PC-3 (cell line): ENCODE measurements at regions not wholly inside any gene's neighbourhood (a gene's known extent, or its start where the extent isn't known, plus 50 kb on each side); places are given as distances from the start of the nearest gene placed in this dataset.

Source experiments
- ATAC-seq: fragments of 200-7000 bp; cut with Tn5 transposase; 2 replicates; pipeline ENCODE4 v1.9.1; 2020; ENCODE audit warnings: mild to moderate bottlenecking, moderate library complexity
- BruUV-seq: library from RNA; stranded (reverse); fragments of 400-500 nt; replicated peaks from 2 replicates; lab custom pipeline; 2021; lab: Mats Ljungman, UMichigan
- CTCF ChIA-PET: fragments of 300-600 bp; sonication (Branson Sonifier 250); formaldehyde crosslinking; loops from one replicate; lab custom pipeline; 2022; ENCODE audit warnings: antibody characterized with exemption; lab: Charles Lee
- POLR2A ChIA-PET: fragments of 300-600 bp; sonication (Branson Sonifier 250); formaldehyde crosslinking; loops from one replicate; lab custom pipeline; 2022; ENCODE audit warnings: antibody characterized with exemption; ENCODE audit not compliant: unreplicated experiment; lab: Charles Lee
- DNase-seq: peaks from one replicate; pipeline ENCODE4 v3.0.0-alpha.2; 2015
- H2AFZ ChIP-seq: fragments of 300-600 bp; sonication (generic); 2 replicates; pipeline ENCODE4 v1.6.0; 2016; ENCODE audit warnings: antibody characterized with exemption, low read length
- H3F3A ChIP-seq: fragments of 300-600 bp; sonication (generic); one replicate; pipeline ENCODE4 v1.6.0; 2017; ENCODE audit warnings: antibody characterized with exemption, low read length, control low read depth, mild to moderate bottlenecking; ENCODE audit not compliant: unreplicated experiment
- H3K27ac ChIP-seq: fragments of 300-600 bp; sonication (generic); 2 replicates; pipeline ENCODE4 v1.5.1; 2016; ENCODE audit warnings: mild to moderate bottlenecking, low read length
- H3K27me3 ChIP-seq: fragments of 300-600 bp; sonication (generic); 2 replicates; pipeline ENCODE4 v1.6.1; 2016; ENCODE audit warnings: low read length, mixed read lengths
- H3K36me3 ChIP-seq: fragments of 300-600 bp; sonication (generic); 2 replicates; pipeline ENCODE4 v1.6.1; 2016; ENCODE audit warnings: low read depth, mixed run types, low read length, mixed read lengths
- H3K4me1 ChIP-seq: fragments of 300-600 bp; sonication (generic); 2 replicates; pipeline ENCODE4 v1.5.1; 2016; ENCODE audit warnings: low read length; ENCODE audit not compliant: insufficient read depth
- H3K4me2 ChIP-seq: fragments of 300-600 bp; sonication (generic); 2 replicates; pipeline ENCODE4 v1.6.0; 2016; ENCODE audit warnings: low read length
- H3K4me3 ChIP-seq: fragments of 300-600 bp; sonication (generic); 2 replicates; pipeline ENCODE4 v1.5.1; 2016; ENCODE audit warnings: mild to moderate bottlenecking, low read length, mixed read lengths
- H3K79me2 ChIP-seq: fragments of 300-600 bp; sonication (generic); 2 replicates; pipeline ENCODE4 v1.6.1; 2017; ENCODE audit warnings: low read length, mixed read lengths
- H3K9ac ChIP-seq: fragments of 300-600 bp; sonication (generic); 2 replicates; pipeline ENCODE4 v1.6.0; 2016; ENCODE audit warnings: mild to moderate bottlenecking, low read length
- H3K9me2 ChIP-seq: fragments of 300-600 bp; sonication (generic); replicated peaks from 2 replicates; pipeline ENCODE4 v1.6.1; 2016; ENCODE audit warnings: mixed run types, low read length, mixed read lengths
- H3K9me3 ChIP-seq: fragments of 300-600 bp; sonication (generic); 2 replicates; pipeline ENCODE4 v1.6.1; 2016; ENCODE audit warnings: low read length, mixed read lengths
- H4K20me1 ChIP-seq: fragments of 300-600 bp; sonication (generic); 2 replicates; pipeline ENCODE4 v1.6.1; 2016; ENCODE audit warnings: low read length, mixed read lengths
- CTCF ChIP-seq: fragments of 300-600 bp; sonication (generic); conservative IDR thresholded peaks from 2 replicates; pipeline ENCODE4 v1.5.1; 2017; ENCODE audit warnings: antibody characterized with exemption, low read depth, mild to moderate bottlenecking, low read length
- EZH2 ChIP-seq: fragments of 300-600 bp; sonication (generic); IDR thresholded peaks from one replicate; pipeline ENCODE4 v1.6.1; 2017; ENCODE audit warnings: antibody characterized with exemption, mild to moderate bottlenecking, low read length; ENCODE audit not compliant: unreplicated experiment
- EZH2phosphoT487 ChIP-seq: fragments of 300-600 bp; sonication (generic); IDR thresholded peaks from 2 replicates; pipeline ENCODE4 v1.6.1; 2018; ENCODE audit warnings: mild to moderate bottlenecking, antibody characterized with exemption, low read length, borderline replicate concordance
- intact Hi-C: fragments of 100-400 bp; cut with micrococcal nuclease; formaldehyde crosslinking; loops from 2 replicates; pipeline ENCODE4 v1.9.0; 2023

- Histone ChIP-seq H3K27ac (no peak overlapping the region), H3K4me3 (no peak overlapping the region), H4K20me1 (no peaks in the 10 kb centered on the region), H3K36me3 (no peaks in the 10 kb centered on the region), H3K9me2 (no peaks in the 10 kb centered on the region), H3K27me3 (peaks cover 17% of the 10 kb centered on the region), H3K4me1 (no peaks in the 10 kb centered on the region), H3K4me2 (no peak overlapping the region), H3K9ac (no peak overlapping the region), H2AFZ (no peak overlapping the region), H3K79me2 (no peaks in the 10 kb centered on the region), H3K9me3 (no peaks in the 10 kb centered on the region), H3F3A (no peaks in the 10 kb centered on the region)
- no peak for TF ChIP-seq EZH2phosphoT487
- TF ChIP-seq EZH2, result no peak
- no peak for TF ChIP-seq CTCF
- CTCF ChIA-PET, result no interaction called here
- ATAC-seq (no peak), DNase-seq (no peak)
- POLR2A ChIA-PET, result no interaction called here
- BruUV-seq, result no TSS peak
- intact Hi-C loops, result no loop called here
Measured at GRCh38 chr1:112070677-112071076, 81.2 kb upstream of the KCND3 start.

- intact Hi-C loops, result no loop called here
- DNase-seq (no peak), ATAC-seq (no peak)
- ChIA-PET POLR2A (no interaction called here), CTCF (no interaction called here)
- no peaks in the 10 kb centered on the region for H3K9me2 ChIP-seq
- no peaks in the 10 kb centered on the region for H3K4me1 ChIP-seq
- no peak overlapping the region for H3K4me2 ChIP-seq
- no peak for TF ChIP-seq CTCF
- TF ChIP-seq EZH2phosphoT487, result no peak
- TF ChIP-seq EZH2, result no peak
- no peaks in the 10 kb centered on the region for H4K20me1 ChIP-seq
- no peaks in the 10 kb centered on the region for H3K9me3 ChIP-seq
- H3K27ac ChIP-seq, result no peak overlapping the region
- H3K27me3 ChIP-seq, result peaks cover 12% of the 10 kb centered on the region
- H3K36me3 ChIP-seq, result no peaks in the 10 kb centered on the region
- no peaks in the 10 kb centered on the region for H3K79me2 ChIP-seq
- no peak overlapping the region for H2AFZ ChIP-seq
- H3K4me3 ChIP-seq, result no peak overlapping the region
- no peak overlapping the region for H3K9ac ChIP-seq
- no TSS peak for BruUV-seq
- no peaks in the 10 kb centered on the region for H3F3A ChIP-seq
Measured at GRCh38 chr1:112074711-112075110, 85.2 kb upstream of the KCND3 start.

- H3K4me3 ChIP-seq, result no peak overlapping the region
- BruUV-seq, result no TSS peak
- H4K20me1 ChIP-seq, result no peaks in the 10 kb centered on the region
- no peaks in the 10 kb centered on the region for H3K9me3 ChIP-seq
- DNase-seq (no peak), ATAC-seq (no peak)
- H3K9ac ChIP-seq, result no peak overlapping the region
- intact Hi-C loops, result no loop called here
- H3K27me3 ChIP-seq, result peaks cover 15% of the 10 kb centered on the region
- H3K27ac ChIP-seq, result no peak overlapping the region
- TF ChIP-seq EZH2phosphoT487, result no peak
- TF ChIP-seq CTCF, result no peak
- TF ChIP-seq EZH2, result no peak
- no peaks in the 10 kb centered on the region for H3F3A ChIP-seq
- no peaks in the 10 kb centered on the region for H3K79me2 ChIP-seq
- H3K9me2 ChIP-seq, result no peaks in the 10 kb centered on the region
- H3K4me1 ChIP-seq, result no peaks in the 10 kb centered on the region
- ChIA-PET POLR2A (no interaction called here), CTCF (no interaction called here)
- no peak overlapping the region for H2AFZ ChIP-seq
- H3K4me2 ChIP-seq, result no peak overlapping the region
- no peaks in the 10 kb centered on the region for H3K36me3 ChIP-seq
Measured at GRCh38 chr1:112075566-112075965, 86.1 kb upstream of the KCND3 start.
